ENCODE measurements at regions not wholly inside any gene's neighbourhood (a gene's known extent, or its start where the extent isn't known, plus 50 kb on each side); places are given as distances from the start of the nearest gene placed in this dataset.

- no peak for DNase-seq
Observed at GRCh38 chr12:77189458-77189857, 124.1 kb upstream of the E2F7 start.

DNA sequence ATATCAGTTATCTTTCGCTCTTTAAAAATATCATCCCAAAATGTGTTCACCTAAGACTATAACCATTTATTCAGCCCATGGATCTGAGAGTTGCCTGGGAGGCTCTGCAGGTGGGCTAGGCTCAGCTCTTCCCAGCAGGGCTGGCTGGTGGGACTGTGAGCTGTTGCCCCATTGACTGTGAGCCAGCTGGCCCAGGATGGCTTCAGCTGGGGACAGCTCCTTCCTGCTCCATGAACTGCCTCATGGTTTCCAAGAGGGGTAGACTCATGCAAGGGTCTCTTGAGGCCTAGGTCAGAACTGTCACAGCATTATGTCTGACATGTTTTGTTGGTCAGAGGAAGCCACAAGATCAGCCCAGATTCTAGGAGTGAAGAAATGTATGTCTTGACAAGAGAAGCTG, 114.1 kb upstream of the E2F7 start:
- DNase-seq = no peak

DNA sequence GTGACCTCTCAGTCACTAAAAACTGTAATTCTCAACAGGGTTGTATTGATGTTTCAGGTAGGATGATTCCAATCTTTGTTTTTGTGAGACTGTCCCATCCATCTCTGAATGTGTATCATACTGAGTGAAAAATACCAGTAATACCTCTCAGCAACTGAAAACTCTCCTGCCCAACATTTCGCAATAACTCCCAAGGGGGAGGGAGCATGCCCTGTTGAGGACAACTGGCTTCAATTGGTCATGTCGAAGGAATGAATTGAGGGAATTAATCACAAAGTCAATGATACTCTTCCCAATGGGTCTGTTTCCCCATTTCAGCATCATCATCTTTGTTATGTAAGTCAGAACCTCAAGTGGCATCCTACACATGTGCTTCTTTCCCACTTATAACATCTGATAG, 102.4 kb upstream of the E2F7 start:
- no peak for DNase-seq

- DNase-seq = no peak
Observed at GRCh38 chr12:77166696-77167095, 101.3 kb upstream of the E2F7 start.

DNA sequence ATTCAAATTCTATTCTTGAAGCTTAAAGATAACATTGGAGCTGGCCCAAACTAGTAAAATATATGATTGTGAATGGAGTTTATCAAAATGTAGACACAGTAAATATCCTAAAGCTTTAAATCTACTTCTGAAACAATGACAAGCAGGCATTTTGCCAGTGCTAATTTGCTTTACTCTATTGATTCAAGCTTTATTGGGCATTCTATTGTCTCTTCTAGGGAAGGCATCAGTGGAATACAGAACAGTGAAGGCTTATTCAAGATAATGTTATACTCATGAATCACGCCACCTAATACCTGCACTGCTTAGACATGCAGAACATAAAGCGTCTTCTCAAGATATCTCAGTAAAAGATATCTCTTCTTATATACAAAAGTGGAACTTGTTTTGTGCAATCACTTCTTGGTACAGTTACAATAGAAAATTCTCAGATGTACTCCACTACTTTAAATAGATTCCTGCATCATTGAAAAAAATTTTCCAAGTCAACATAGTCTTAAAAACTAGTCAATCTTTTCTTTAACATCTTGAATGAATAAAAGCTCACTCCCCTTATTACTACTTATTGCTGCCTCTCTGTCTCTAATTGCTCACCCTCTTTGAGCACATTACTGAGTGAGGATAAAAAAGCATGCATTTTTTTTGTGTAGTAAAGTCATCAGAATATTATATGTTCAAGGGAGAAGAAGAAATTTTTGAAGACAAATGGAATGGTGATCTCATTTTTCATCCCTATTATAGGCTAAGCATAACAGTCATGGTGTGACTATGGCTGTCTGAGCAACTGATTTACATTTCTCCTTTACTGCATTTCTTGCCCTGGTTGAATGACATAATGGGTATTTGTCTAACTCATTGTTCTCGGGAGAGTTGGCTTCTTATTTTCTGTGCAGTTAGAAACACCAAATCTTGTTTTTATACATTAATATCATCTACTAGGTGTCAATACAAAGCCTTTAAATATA, 98.0 kb upstream of the E2F7 start:
- no peak for DNase-seq

- no peak for DNase-seq
Observed at GRCh38 chr12:77161944-77162343, 96.6 kb upstream of the E2F7 start.

DNA sequence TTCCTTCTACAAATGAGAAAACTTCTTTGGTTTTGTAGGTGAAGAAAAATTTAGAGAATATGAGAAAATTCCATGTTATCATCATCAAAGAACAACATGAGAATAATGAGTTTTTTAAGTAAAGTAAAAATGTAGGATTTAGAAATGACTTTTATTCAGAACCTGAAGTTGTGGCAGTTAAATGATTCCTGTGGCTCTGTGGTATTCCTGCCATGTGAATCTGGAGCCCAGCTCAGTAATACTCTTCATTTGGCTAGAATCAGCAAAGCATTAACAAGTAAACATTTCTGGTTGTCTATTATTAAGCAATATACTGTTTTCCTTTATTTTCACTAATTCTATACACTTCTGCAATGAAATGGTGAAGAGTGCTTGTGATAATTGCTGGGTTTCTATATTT, 95.6 kb upstream of the E2F7 start:
- no peak for DNase-seq

GRCh38 chr12:77153706-77154105, 88.3 kb upstream of the E2F7 start:
- no peak for DNase-seq

- no peak for DNase-seq
Observed at GRCh38 chr12:77152623-77153193, 87.3 kb upstream of the E2F7 start.

DNA sequence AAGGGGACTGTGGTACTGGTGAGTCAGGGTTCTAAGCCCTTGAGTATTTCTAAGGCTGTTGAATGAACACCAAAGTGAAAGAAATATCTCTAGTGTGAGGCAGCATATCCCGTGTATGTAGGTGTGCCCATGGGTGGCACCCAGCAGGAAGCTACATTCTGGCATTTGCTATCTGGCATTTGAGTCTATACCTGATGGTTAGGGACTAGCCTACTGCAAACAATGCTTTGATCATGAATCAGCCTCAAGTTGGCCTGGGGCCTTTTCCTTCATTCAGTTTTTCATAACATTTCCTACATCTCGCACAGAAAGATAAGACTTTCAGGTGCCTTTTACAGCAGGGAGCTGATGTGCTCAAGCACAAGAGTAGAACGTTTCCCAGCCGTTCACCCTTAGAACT, 85.7 kb upstream of the E2F7 start:
- DNase-seq = no peak

GRCh38 chr12:77133566-77133965, 68.2 kb upstream of the E2F7 start:
- DNase-seq = no peak

GRCh38 chr12:77131977-77132490, 66.7 kb upstream of the E2F7 start:
- DNase-seq = no peak

DNA sequence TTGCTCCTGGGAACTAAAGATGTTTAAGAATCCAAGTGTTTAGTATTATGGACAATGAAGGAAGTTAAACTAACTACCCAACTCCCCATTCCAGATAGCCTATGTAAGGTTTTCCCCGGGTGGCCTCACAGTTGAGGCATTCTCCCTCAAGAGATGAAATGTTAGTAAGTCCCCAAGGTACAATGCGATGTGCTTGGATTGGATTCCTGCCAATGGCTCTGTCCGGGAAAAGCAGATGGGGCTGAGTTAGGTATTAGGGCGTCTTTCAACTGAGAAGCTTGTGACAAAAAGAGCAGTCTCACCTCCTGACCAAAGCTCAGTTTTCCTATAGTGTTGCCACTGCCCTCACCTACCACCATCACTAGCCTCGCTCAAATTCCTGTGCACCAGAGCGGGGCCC, 64.8 kb upstream of the E2F7 start:
- no peak for DNase-seq

DNA sequence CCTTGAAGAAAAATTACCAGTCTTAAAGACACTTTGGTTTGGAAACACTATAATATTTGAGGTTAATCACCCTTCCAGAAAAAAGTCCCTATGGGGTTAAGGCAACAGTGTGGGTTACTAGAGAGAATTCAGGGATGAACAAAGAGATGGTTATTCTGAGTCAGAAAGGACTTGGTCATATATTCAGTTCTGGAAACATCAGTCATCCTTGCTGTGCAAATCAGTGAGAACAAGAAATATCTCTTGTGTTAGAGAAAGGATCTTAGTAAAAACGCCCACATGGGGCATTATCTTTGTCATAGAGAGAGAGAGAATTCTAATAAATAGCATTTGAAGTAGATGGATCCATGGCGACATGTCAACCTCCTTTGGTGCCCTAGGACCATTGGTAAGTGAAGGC, 59.4 kb upstream of the E2F7 start:
- DNase-seq = no peak

DNA sequence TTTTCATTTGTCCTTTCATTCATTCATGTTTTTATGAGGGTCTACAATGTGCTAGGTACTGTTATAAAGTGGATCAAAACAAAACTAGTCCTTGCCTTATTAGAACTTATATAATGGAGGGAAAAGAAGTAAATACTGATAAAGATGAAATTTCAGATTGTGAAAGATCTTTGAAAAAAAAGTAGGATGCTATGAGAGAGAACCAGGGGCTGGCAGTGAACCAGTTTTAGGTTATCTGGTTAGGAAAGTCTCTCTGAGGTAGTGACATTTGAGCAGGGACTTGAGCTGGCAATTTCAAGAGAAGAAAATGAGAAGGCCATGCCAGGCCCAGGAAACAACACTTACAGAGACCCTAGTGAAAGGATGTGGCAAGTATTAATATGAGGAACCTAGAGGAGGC, 57.3 kb upstream of the E2F7 start:
- DNase-seq = no peak

- DNase-seq = no peak
Observed at GRCh38 chr12:77122236-77122635, 56.9 kb upstream of the E2F7 start.

- DNase-seq = no peak
Observed at GRCh38 chr12:77120156-77121085, 55.1 kb upstream of the E2F7 start.

DNA sequence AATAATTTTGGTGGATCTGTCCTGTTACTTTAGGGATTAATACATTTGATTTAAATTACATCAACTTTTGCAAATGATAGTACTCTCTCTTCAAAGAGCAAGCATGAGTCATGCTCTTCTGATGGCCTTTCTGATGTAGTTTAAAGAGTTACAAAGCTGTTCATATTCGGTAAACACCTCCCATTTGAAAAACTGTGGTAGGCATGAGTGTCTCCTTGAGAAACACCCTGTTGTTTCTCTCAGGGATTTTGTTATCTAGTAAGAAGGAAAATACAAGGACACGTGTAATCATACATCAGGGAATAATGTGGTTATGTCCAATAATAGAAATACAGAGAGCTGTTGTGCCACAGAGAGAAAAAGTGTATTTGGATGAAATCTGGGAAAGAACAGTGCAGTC, 53.3 kb upstream of the E2F7 start:
- no peak for DNase-seq

- DNase-seq = no peak
Observed at GRCh38 chr12:77116277-77116676, 50.9 kb upstream of the E2F7 start.

DNA sequence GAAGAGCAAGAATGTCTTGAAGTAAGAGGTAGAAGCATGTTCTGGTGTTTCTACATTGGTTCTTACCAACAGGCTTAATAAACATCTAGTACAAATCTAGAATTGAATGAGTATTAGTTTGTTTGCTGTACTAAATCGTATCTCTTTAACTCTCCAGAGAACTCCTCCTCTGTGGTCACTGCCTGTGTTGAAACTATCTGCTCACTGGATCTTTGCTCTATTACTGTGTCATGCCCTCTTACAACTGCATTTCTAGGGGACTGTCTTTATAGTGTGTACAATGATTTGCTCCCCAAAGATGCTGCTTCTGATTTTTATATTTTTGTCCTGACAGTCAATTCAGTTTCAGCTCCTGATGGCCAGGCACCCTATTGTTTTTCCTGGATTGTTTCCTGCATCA, 50.1 kb upstream of the E2F7 start:
- DNase-seq = no peak
